ENCODE measurements at regions not wholly inside any gene's neighbourhood (a gene's known extent, or its start where the extent isn't known, plus 50 kb on each side); places are given as distances from the start of the nearest gene placed in this dataset.
A peak's percentile ranks its signal among the peaks of the same experiment; 100 is the strongest.

GRCh38 chr5:124289641-124290311 lies 456.7 kb downstream of the ZNF608 start (continued):
- TF ChIP-seq AHDC1 (CRISPR knock-in tag; IDR thresholded peaks at IDR 0.05; ENCODE audit: borderline replicate concordance) (peak; percentile 85; the same call in 1 of the 2 replicates), HNF4G (IDR thresholded peaks at IDR 0.05; ENCODE audit: borderline replicate concordance, low read depth, low read length) (peak; percentile 32; the same call in 1 of the 2 replicates), HNF4G (CRISPR knock-in tag; IDR thresholded peaks at IDR 0.05; ENCODE audit: borderline replicate concordance, low read depth) (no peak), ZNF281 (CRISPR knock-in tag; IDR thresholded peaks at IDR 0.05; ENCODE audit: borderline replicate concordance) (no peak), ZNF513 (CRISPR knock-in tag; conservative IDR thresholded peaks at IDR 0.05) (no peak), PAXIP1 (CRISPR knock-in tag; conservative IDR thresholded peaks at IDR 0.05) (peak; percentile 55; the same call in 1 of the 2 replicates), ZNF280D (CRISPR knock-in tag; IDR thresholded peaks at IDR 0.05) (no peak), MEIS2 (CRISPR knock-in tag; IDR thresholded peaks at IDR 0.05) (peak; percentile 75; the same call in 1 of the 2 replicates), RORA (CRISPR knock-in tag; IDR thresholded peaks at IDR 0.05) (no peak), MYNN (CRISPR knock-in tag; IDR thresholded peaks at IDR 0.05; ENCODE audit: low read depth) (no peak)
